Smooth muscle cell (in vitro differentiated cells): ENCODE measurements at regions not wholly inside any gene's neighbourhood (a gene's known extent, or its start where the extent isn't known, plus 50 kb on each side); places are given as distances from the start of the nearest gene placed in this dataset.
"Not testable (repeated sequence)": the region's sequence is repeated elsewhere in the genome, so short reads cannot be mapped to it uniquely, and the experiment has no call there.

Experiments
- DNase-seq: peaks from one replicate; lab custom pipeline; 2025; ENCODE audit not compliant: unreplicated experiment; lab: John Stamatoyannopoulos, UW
- H2AFZ ChIP-seq: fragments of 200-600 bp; sonication (generic); 2 replicates; pipeline ENCODE4 v1.6.0; 2016; ENCODE audit warnings: antibody characterized with exemption, low read depth, mild to moderate bottlenecking
- H3F3A ChIP-seq: fragments of 200-600 bp; sonication (generic); 2 replicates; pipeline ENCODE4 v1.6.0; 2017; ENCODE audit warnings: antibody characterized with exemption, low read depth
- H3K27ac ChIP-seq: fragments of 200-600 bp; sonication (generic); 2 replicates; pipeline ENCODE4 v1.5.1; 2016; ENCODE audit warnings: low read depth, mild to moderate bottlenecking
- H3K27me3 ChIP-seq: fragments of 200-600 bp; sonication (generic); 2 replicates; pipeline ENCODE4 v1.6.1; 2016; ENCODE audit warnings: low read depth, mild to moderate bottlenecking
- H3K36me3 ChIP-seq: fragments of 200-600 bp; sonication (generic); 2 replicates; pipeline ENCODE4 v1.5.1; 2016; ENCODE audit warnings: low read depth
- H3K4me1 ChIP-seq: fragments of 200-600 bp; sonication (generic); 2 replicates; pipeline ENCODE4 v1.5.1; 2016; ENCODE audit warnings: low read depth
- H3K4me2 ChIP-seq: fragments of 200-600 bp; sonication (generic); 2 replicates; pipeline ENCODE4 v1.6.0; 2016; ENCODE audit warnings: mild to moderate bottlenecking
- H3K4me3 ChIP-seq: fragments of 200-600 bp; sonication (generic); 2 replicates; pipeline ENCODE4 v1.5.1; 2016; ENCODE audit warnings: mild to moderate bottlenecking
- H3K79me2 ChIP-seq: fragments of 200-600 bp; sonication (generic); 2 replicates; pipeline ENCODE4 v1.6.0; 2016; ENCODE audit warnings: low read depth, mild to moderate bottlenecking
- H3K9ac ChIP-seq: fragments of 200-600 bp; sonication (generic); 2 replicates; pipeline ENCODE4 v1.6.0; 2016; ENCODE audit warnings: low read depth
- H3K9me3 ChIP-seq: fragments of 200-600 bp; sonication (generic); replicated peaks from 2 replicates; pipeline ENCODE4 v1.5.1; 2016; ENCODE audit warnings: low read depth
- H4K20me1 ChIP-seq: fragments of 200-600 bp; sonication (generic); 2 replicates; pipeline ENCODE4 v1.6.0; 2016; ENCODE audit warnings: low read depth
- CTCF ChIP-seq: fragments of 200-600 bp; sonication (generic); IDR thresholded peaks from 2 replicates; pipeline ENCODE4 v1.5.1; 2017; ENCODE audit warnings: borderline replicate concordance, mild to moderate bottlenecking, antibody characterized with exemption; ENCODE audit not compliant: insufficient read depth, poor library complexity, severe bottlenecking
- WGBS: methylation state at CpG from one replicate; pipeline ENCODE4 v1.1.7; 2016; ENCODE audit warnings: low lambda C conversion rate; 5-methylcytosine and 5-hydroxymethylcytosine counted together

- no peaks in the 10 kb centered on the region for H3K27me3 ChIP-seq
- no peaks in the 10 kb centered on the region for H3F3A ChIP-seq
- 92% methylated on average over 2 of the region's 2 CpGs for WGBS
- H3K27ac ChIP-seq: no peak overlapping the region
- H3K9me3 ChIP-seq: no peaks in the 10 kb centered on the region
- H3K4me2 ChIP-seq: no peak overlapping the region
- H3K9ac ChIP-seq: no peak overlapping the region
- H4K20me1 ChIP-seq: no peaks in the 10 kb centered on the region
- H3K4me3 ChIP-seq: no peak overlapping the region
- DNase-seq: no peak
- H3K36me3 ChIP-seq: no peaks in the 10 kb centered on the region
- no peak for TF ChIP-seq CTCF
- no peak overlapping the region for H2AFZ ChIP-seq
- H3K79me2 ChIP-seq: no peaks in the 10 kb centered on the region
- no peaks in the 10 kb centered on the region for H3K4me1 ChIP-seq
Measured at GRCh38 chr6:164616917-164617524, 692.4 kb downstream of the C6orf118 start.

GRCh38 chr6:164612751-164613150 lies 696.7 kb downstream of the C6orf118 start:
- DNase-seq: no peak
- H4K20me1 ChIP-seq: no peaks in the 10 kb centered on the region
- no peaks in the 10 kb centered on the region for H3K36me3 ChIP-seq
- H3K4me2 ChIP-seq: no peak overlapping the region
- no peaks in the 10 kb centered on the region for H3F3A ChIP-seq
- no peaks in the 10 kb centered on the region for H3K27me3 ChIP-seq
- H3K27ac ChIP-seq: no peak overlapping the region
- no peaks in the 10 kb centered on the region for H3K79me2 ChIP-seq
- no peak for TF ChIP-seq CTCF
- no peaks in the 10 kb centered on the region for H3K9me3 ChIP-seq
- no peaks in the 10 kb centered on the region for H3K4me1 ChIP-seq
- no peak overlapping the region for H2AFZ ChIP-seq
- no peak overlapping the region for H3K9ac ChIP-seq
- no peak overlapping the region for H3K4me3 ChIP-seq
- 51% methylated on average over 3 of the region's 3 CpGs for WGBS

GRCh38 chr6:164610859-164611258 lies 698.5 kb downstream of the C6orf118 start:
- WGBS: 97% methylated on average over 15 of the region's 15 CpGs
- H3K27me3 ChIP-seq, H3K4me2 ChIP-seq, H4K20me1 ChIP-seq, H3F3A ChIP-seq, H3K9me3 ChIP-seq, H3K36me3 ChIP-seq, DNase-seq, H3K4me1 ChIP-seq, H2AFZ ChIP-seq, H3K9ac ChIP-seq, H3K79me2 ChIP-seq, H3K27ac ChIP-seq, H3K4me3 ChIP-seq: not testable (repeated sequence)

GRCh38 chr6:164602415-164602814 lies 707.0 kb downstream of the C6orf118 start:
- H2AFZ ChIP-seq: not testable (repeated sequence)

GRCh38 chr6:164581563-164581962 lies 727.8 kb downstream of the C6orf118 start:
- H3K36me3 ChIP-seq: no peaks in the 10 kb centered on the region
- H4K20me1 ChIP-seq: no peaks in the 10 kb centered on the region
- H3K79me2 ChIP-seq: no peaks in the 10 kb centered on the region
- H3F3A ChIP-seq: no peaks in the 10 kb centered on the region
- H3K9ac ChIP-seq: no peak overlapping the region
- WGBS: 65% methylated on average over 4 of the region's 4 CpGs
- no peak overlapping the region for H3K4me2 ChIP-seq
- TF ChIP-seq CTCF: no peak
- no peak overlapping the region for H3K27ac ChIP-seq
- H3K27me3 ChIP-seq: no peaks in the 10 kb centered on the region
- no peaks in the 10 kb centered on the region for H3K9me3 ChIP-seq
- no peaks in the 10 kb centered on the region for H3K4me1 ChIP-seq
- no peak for DNase-seq
- H3K4me3 ChIP-seq: no peak overlapping the region
- no peak overlapping the region for H2AFZ ChIP-seq

More at GRCh38 chr6:164602415-164602814, 707.0 kb downstream of the C6orf118 start:
- not testable (repeated sequence) for H3K9me3 ChIP-seq, H3K4me1 ChIP-seq, H3K4me3 ChIP-seq, H3K27ac ChIP-seq, H3K9ac ChIP-seq, H3F3A ChIP-seq, H3K79me2 ChIP-seq, H3K27me3 ChIP-seq, DNase-seq, H4K20me1 ChIP-seq, H3K36me3 ChIP-seq, H3K4me2 ChIP-seq
- 96% methylated on average over 15 of the region's 15 CpGs for WGBS
